ENCODE measurements at regions not wholly inside any gene's neighbourhood (a gene's known extent, or its start where the extent isn't known, plus 50 kb on each side); places are given as distances from the start of the nearest gene placed in this dataset.
A peak's percentile ranks its signal among the peaks of the same experiment; 100 is the strongest.
"Not testable (repeated sequence)": the region's sequence is repeated elsewhere in the genome, so short reads cannot be mapped to it uniquely, and the experiment has no call there.

DNA sequence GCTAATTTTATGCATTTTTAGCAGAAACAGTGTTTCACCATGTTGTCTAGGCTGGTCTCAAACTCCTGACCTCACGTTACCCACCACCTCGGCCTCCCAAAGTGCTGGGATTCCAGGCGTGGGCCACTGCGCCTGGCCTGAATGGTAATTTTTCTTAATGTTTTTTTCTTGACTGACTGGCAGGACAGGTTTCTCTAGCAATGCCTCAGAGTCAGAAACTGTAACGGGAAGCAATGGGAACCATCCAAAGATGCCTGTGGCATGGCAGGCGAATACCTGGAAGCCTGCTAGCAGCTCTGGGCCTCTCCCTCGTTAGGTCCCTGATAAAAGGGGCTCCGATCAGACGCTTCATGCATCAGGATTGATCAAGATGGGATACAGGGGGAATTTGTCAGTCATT lies 639.2 kb downstream of the NR2F1-AS1 start:
- peak; percentile 38 for DNase-seq (ENCODE audit: low spot score)

DNA sequence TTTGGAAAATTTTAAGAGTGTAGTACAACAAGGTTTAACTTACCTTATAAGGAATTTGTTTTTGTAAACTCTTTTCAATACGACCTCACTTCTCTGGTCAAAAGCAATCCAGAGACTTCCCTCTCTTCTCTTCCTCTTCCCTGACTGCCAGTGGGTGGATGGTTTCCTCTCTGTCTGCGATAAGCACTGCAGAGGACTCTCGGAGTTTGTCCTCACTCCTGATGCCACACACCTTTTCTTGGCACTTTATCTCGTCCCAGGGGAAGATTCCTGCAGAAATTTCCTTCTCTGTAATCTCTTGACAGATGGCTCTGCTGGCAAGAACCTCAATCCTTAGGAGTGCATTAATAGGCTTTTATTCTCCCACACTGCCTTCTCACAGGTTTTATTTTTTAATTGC lies 641.6 kb downstream of the NR2F1-AS1 start:
- peak; percentile 39 for DNase-seq (ENCODE audit: low spot score)

DNA sequence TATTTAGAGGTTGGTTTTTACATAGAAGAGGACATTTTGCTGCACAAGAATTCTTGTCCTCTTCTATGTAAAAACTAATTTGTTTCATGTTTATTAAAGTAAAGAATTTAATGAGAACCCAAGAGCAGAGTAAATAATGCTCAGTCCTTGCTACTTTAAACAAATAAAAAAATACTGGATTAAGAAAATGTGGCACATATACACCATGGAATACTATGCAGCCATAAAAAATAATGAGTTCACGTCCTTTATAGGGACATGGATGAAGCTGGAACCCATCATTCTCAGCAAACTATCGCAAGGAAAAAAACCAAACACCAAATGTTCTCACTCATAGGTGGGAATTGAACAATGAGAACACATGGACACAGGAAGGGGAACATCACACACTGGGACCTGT lies 643.6 kb downstream of the NR2F1-AS1 start:
- DNase-seq (ENCODE audit: low spot score), result not testable (repeated sequence)

DNA sequence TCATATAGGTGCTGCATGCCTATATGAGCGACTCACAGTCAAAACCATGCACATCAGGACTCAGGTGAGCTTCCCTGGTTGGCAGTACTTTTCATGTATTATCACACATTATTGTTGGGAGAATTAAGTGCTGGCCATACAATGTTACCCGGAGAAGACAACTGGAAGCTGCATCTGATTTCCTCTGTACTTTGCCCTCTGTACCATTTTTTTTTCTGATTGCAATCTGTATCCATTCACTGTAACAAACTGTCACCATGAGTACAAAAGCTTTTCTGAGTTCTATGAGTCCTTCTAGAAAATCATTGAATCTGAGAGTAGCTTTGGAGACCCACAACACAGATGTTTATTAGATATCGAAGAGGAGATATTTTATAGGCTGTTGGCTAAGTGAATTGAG lies 651.0 kb downstream of the NR2F1-AS1 start:
- DNase-seq (ENCODE audit: low spot score), result no peak

DNA sequence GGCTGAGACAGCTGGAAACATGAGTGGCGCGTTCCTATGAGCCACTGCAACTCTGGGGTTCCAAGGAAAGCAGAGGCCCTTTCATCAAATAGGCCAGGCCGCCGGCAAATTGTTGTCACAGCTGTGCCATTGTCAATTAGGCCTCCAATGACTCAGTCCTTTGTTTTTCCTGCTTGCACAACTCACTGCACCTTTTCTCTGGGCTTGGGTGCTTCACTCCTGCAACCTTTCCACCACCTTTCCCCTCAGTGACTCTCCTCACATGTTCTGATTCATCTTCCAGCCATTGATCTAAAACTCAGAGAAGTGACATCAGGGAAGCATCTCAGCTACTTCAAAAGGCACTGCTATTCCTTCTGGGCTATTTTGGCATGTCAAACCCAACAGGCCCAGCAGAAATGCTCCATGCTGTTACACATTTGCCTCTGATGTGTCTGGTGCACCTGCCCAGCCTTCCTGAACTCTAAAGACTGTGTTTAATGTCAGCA lies 653.7 kb downstream of the NR2F1-AS1 start:
- peak; percentile 81 for DNase-seq (ENCODE audit: low spot score)

DNA sequence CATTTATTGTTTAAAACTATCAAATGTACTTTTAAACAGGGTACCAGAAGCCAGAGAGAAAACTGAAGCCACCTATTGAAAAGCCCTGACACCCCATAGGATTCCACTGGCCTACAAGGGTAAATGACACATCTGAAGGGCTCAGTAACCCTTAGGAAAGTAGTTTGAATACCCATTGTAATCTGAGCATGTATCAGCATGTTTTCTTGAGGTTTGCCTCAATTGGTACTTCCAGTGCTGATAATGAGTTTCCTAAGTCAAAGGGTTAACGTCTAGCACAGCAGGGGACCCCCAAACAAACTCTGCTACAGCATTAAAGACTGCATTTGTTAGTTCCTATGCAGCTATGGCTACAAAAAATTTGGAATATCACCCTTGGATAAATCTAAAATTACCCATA lies 657.1 kb downstream of the NR2F1-AS1 start:
- DNase-seq (ENCODE audit: low spot score), result no peak

DNA sequence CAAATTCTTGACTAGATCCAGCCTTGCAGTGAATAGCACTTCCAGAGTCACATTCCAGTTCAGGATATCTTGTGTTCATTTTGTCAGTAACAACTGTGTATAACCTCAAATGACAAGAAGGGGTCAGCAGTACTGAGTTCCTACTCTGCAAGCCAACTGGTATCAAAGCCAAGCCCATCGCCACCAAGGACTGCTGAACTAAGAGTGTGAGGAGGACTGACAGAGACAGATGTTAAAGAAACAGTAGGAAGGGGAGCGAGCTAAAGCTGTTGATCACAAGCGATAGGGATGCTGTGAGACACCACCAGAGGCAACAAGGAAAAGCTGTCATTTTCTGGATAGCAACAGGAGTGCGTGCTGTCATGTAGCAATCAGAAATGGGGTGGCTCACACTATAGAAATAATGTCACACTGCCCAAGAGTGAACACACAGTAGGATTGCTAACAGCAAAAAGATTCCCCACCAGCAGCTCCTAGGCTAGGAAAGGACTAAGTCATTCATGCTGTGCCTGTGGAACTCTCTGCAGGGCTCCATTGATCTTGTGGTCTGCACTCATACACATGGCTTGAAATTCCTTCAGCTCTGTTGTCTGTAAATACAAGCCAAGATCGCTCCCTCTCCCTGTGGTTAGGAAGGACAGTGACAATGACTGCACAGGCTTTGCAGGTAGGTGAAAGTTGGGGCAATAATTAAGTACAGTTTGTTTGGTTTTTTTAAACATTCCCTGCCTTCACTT lies 658.6 kb downstream of the NR2F1-AS1 start:
- DNase-seq (ENCODE audit: low spot score), result no peak

DNA sequence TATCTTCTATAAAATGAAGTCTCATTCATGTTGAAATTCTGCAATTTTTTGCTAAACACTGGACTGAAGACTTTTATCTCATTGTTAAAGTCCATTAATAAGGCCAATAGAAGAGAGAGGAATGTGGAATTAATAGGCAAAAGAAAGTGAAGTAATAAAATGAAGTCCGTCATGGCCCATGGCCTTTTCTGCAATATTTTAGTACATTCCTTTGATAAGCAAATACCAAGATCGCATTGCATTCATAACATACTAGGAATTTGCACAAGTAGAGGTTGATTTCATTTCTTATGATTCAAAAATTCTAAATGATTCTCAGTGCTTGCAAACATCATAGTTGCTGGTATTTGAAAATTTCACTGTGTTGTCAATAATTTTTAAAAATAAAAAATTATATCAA lies 664.0 kb downstream of the NR2F1-AS1 start:
- no peak for DNase-seq (ENCODE audit: low spot score)

DNA sequence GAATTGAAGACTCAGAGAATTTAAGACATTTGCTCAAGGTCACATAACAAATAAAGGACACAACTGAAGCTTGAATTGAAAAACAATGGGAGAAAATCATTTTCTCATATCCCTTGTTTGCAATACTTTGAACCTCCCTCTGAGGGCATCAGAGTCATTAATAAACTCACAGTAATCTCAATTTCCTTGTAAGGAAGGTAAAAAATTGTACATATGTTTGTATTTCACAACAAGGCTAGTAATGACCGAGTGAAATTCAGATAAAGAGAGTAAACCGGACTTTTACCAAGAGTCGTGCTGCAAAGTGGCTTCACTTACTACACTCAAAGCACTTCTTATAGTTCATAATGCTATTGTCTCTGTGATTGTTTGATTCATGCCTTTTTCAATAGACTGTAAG lies 665.0 kb downstream of the NR2F1-AS1 start:
- DNase-seq (ENCODE audit: low spot score), result peak; percentile 41

DNA sequence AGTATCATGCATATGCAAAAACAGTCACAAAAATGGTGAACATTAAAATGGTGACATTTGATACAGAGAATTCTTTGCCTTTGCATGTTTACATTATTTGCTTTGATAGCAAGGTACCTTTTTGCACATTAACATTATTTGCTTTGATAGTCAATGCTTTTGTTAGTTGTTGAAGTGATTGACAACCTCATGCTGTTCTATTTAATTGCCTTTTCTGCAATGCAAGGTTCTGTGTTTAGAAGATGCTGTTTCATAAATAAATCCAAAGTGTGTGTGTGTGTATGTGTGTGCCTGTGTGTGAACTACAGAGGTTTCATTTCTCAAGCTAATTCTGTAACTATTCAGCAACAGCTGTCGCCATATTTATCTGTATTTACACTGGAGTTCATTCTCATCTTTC lies 668.7 kb downstream of the NR2F1-AS1 start:
- no peak for DNase-seq (ENCODE audit: low spot score)

DNA sequence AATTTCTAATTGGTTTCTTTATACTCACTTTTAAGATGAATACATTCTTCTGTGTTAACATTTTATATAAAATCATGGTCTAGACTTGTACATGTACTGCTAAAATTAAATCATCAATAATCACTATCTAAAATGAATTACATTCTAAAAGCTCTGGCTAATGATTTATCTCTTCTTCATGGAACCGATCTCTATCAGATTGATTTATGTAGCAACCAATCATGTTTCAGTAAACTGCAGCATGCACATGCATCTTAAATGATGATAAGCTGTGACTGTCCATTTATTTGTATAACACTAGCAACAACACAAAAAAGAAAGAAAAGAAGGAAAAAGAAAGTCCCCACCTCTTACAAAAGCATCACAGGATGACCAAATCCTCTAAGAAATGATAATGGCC lies 669.2 kb downstream of the NR2F1-AS1 start:
- no peak for DNase-seq (ENCODE audit: low spot score)

DNA sequence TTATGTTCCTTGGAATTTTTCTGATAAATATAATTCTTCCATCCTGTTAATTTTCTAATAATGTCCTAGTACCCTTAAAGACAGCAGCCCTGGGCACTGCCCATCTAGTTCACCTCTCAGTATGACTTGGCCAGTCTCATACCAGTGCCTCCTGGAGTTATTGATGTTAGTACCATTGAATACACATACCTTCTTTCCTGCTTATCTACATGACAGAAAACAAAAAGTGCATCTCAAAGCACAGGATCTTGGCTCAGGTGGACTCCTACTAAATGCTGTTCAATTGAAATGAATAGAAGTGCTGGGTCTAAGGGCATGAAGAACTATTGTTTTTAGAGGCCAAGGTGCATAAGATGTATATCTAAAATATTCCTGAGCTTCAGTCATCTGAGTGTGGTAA lies 669.7 kb downstream of the NR2F1-AS1 start:
- DNase-seq (ENCODE audit: low spot score), result no peak

DNA sequence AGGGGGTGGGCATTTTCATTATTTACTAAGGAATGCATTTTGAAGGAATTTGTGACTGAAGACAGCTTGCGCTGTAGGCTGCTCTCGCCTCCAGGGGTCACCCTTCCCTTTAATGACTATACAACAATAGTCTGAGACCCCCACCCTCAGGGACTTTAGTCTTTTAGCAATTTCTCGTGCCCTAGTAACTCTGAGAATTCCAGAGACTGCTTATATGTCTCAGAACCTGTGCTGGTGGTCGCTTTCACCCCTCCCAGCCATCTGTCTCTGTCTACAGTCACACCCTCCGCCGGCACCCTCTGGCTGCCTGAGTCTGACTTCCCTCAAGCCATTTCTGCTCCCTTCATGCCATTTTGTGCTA lies 671.4 kb downstream of the NR2F1-AS1 start:
- peak; percentile 27 for DNase-seq (ENCODE audit: low spot score)

DNA sequence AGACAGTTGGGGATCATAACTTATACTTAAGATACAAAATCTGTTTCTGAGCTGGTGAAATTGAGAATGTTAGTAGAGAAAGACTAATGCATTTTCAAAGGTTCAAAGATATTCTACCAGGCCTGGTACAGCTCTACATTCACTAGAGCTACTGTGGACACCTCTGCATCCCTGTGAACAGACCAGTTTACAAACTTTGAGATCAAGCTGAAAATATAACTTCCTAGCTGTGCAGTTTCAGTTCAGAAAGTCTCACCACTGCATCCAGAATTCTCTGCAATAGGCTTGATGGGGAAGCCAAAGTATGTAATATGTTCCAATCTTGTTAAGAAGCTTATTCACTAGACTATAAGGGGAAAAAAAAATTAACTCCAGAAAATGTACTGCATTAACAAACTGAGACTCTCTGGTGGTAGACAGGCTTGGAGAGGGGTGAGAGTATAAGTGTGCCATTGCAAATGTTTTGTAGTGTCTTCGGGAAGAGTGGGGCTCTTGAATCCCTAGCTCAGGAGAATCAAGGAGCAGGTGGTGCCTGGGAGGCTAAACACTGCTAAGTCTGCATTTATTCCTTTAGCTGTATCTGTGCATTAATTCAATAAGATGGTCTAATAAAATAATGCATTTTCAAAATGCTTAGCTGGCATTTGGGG lies 671.9 kb downstream of the NR2F1-AS1 start:
- no peak for DNase-seq (ENCODE audit: low spot score)

DNA sequence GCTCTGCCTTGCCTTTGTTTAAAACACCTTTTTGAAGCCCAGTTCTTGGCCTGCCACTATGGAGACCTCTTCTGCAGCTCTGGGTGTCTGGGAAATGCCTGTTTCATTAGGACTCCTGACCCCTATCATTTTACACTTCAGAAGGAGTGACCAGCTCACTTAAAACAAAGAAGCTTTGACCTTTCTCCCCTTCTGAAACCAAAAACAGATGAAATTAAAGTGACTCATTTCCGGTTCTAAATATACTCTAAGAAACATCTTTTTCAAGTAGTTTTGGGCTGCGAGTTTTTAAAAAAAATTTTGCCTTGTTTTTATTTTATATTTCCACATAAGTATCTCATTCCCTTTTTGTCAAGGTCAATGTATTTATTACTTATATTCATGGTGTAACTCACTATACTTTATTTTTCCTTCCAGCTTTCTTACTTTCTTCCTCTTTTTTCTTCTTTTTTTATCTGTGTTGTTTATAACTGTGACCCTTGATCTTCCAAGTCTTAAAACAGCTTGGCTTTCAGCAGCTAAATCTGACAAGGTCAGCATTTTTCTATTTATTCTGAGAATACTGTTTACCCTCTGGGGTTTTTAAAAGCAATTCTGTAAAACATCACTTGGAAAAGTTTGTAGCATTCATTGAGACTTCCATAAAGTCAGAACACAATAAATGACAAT lies 672.9 kb downstream of the NR2F1-AS1 start:
- DNase-seq (ENCODE audit: low spot score), result no peak

DNA sequence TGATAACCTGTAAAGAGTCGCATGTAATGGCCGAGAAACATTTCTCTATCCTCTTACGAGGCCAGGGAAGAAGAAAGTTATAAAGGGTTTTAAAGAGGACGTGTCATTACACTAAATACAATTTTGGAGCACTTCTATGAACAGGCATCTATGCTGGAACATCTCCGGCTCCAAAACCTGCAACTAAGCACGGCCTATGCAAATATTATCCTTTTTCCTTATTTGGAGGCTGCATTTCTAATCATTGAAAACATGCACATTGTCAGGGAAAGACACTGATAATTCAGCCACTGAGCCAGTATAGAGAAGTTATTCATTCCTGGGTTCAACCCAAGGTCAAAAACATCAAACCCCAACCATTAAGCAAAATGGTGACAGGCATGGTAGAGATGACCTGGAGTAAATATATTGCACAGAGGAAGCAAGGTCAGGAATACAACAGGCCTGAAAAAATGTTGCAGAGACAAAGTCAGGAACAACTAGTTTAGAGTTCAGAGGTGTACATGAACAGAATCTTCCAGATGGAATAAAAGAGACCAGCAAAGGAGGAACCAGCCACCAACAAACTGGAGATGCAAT lies 674.1 kb downstream of the NR2F1-AS1 start:
- DNase-seq (ENCODE audit: low spot score), result no peak

DNA sequence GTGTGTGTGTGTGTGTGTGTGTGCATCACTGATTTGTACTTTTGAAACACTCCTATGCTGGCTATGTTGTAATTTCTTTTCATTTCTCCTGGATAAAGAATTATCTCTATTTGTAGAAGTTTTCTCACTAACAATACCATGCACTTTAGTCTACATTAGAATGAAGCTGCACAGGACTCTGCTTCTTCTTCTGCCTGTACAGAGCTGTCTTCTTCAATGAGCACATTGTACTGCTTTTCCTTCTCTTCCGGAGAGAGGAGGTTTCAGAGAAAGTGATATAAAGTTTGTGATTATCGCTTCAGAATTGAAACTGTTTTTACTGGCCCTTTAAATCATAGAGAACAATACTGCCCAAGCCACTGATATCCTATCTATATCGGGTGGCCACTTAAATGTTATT lies 677.0 kb downstream of the NR2F1-AS1 start:
- no peak for DNase-seq (ENCODE audit: low spot score)

DNA sequence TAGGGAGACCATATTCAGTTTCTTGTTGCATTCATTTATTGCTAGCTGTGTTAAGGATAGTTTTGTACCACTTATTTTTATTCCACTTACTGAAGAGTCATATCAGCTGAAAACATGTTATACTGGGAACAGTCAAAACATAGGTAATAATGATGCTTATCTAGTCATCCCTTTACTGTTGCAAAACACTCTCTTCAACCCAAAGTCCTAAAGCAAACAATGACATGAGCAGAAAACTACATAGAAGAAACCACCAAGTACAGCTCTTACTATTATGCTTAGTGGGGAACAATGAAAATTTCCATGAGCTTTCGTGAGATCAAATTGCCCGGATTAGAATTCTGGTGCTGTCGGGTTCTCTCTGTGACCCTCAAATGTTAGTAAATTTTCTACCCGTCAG lies 681.4 kb downstream of the NR2F1-AS1 start:
- DNase-seq (ENCODE audit: low spot score), result no peak

DNA sequence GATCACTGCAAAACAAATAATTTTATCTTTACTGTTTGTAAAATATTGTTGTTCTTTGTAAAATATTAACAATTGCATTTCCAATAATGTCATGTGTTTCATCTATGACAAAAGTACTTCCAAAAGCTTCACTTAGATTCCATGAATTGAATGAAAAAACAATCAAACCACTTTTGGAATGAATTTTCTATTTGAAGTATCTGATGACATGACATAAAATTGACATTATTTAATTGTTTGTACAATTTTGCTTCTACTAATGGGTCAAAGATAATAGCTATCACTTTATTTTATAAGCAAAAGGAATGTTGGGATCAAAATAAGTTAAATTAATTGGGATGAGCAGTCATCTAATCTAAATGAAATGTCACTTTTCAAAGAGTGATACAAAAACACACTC lies 684.3 kb downstream of the NR2F1-AS1 start:
- DNase-seq (ENCODE audit: low spot score), result no peak

DNA sequence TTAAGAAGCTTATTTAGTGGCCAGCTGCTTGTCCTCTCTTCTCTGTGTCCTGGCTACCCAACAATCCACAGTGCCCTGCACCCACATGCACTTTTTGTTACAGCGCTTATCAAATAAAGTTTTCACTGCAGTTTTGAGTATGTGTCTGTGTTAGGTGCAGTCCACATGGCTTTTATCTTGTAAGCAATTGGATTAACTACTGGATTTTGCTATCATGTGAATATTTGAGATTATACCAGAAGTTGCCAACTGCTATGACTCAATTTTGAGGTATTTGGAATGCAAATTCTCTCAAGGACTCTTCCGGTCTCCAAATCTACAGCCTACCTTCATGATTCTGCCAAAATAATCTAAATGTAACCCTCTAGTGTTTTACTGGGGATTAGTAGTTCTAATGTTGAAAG lies 690.2 kb downstream of the NR2F1-AS1 start:
- DNase-seq (ENCODE audit: low spot score), result no peak

DNA sequence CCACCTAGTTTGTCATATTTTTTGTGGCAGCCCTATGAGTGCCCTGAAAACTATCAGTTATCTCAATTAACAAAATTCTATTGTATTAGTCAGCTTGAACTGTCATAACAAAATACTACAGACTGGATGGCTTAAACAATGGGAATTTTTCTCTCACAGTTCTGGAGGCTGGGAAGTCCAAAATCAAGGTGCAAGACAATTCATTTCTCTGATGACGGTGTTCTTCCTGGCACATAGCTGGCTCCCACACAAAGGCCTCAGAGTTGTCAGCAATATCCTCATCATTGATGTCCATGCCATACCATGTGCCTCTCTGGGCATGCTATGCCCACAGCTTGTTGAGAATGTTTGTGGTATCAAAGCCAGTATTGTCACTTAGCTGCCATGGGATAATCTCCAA lies 691.9 kb downstream of the NR2F1-AS1 start:
- DNase-seq (ENCODE audit: low spot score), result no peak

DNA sequence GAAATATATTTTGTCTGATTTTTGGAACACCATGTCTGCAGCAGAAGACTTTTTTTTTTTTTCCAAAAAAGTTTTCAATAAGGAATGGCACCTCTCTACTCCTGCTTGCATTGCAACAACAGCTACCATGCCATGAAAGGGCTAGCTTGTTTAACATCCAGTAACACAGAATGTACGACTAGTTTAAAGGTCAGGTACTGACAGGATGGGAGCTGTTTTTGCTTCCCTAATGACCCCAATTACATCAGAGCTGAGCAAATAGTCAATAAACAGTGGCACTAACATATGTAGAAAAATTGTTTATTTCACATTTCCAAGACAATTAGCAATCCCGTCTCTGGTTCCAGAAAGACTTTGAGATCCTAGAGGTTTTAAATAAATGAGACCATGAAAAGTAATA lies 693.8 kb downstream of the NR2F1-AS1 start:
- no peak for DNase-seq (ENCODE audit: low spot score)

DNA sequence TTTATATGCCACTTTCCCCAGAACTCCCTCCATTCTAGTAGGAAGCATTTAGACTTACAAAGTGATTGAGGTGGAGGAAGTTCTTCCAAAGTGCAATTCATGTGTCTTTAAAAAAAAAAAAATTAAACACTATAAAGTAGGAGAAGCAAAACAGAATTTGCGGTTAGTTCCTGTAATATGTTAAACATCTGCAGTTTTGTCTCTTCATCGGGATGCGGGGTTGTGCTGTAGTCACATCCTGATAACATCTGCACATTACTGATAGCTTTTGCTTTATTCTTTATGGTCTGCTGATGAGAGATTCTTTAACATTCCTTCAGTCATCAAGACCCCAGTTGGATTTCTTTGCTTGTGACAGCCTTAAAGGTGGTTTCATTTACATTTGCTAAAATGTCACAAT lies 694.3 kb downstream of the NR2F1-AS1 start:
- DNase-seq (ENCODE audit: low spot score), result no peak
